Stimulated activated naive CD8-positive, alpha-beta T cell treated with anti-CD3 and anti-CD28 coated beads, Interleukin-15, Interleukin-2, amounts not matched to agents 100 U/mL and 50 U/mL, for 24 hours (primary cell): ENCODE measurements at regions not wholly inside any gene's neighbourhood (a gene's known extent, or its start where the extent isn't known, plus 50 kb on each side); places are given as distances from the start of the nearest gene placed in this dataset.
"Not testable (repeated sequence)": the region's sequence is repeated elsewhere in the genome, so short reads cannot be mapped to it uniquely, and the experiment has no call there.

Experiments
- ATAC-seq: fragments of 150-1000 bp; cut with Tn5 transposase; one replicate; pipeline ENCODE4 v1.10.0; 2021
- DNase-seq: peaks from one replicate; pipeline ENCODE4 v3.0.0; 2021

DNA sequence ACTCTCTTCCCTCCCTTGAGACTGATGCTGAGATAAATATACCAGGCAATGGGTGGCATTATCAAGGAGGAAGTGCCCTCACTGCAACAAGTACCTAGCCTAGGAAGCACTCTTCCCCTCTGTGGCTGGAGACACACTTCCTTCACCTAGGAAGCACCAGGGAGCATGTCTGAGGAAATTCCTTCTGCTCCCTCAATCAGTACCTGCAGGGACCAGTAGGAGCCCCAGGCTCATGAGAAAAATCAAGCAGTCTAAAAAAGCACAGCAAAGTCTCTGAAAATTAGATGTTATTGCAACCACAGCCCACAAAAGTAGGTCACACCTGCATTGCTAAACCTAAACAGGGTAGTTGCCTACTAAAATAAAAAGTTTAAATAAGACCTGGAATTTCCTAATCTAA lies 78.2 kb upstream of the TRPM1 start:
- ATAC-seq (no peak), DNase-seq (no peak)

DNA sequence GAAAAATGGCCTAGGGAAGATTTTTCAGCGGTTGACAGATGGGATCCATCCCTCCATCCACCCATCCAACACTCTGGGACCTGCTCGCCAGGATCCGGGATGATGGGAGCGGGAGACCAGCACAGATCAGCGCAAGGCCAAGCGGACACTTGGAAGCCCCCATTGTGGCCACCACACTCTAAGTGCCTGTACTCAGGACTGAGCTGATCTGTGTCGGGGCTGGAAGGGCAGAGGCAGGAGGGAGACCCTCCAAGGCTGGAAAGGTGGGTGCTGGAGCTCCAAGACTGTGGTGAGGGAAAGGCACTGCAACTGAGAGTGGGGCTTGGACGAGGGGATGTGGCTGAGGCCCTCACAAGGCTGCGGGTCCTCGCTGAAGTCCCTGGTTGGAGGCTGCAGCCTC lies 91.8 kb upstream of the TRPM1 start:
- ATAC-seq (no peak), DNase-seq (no peak)

DNA sequence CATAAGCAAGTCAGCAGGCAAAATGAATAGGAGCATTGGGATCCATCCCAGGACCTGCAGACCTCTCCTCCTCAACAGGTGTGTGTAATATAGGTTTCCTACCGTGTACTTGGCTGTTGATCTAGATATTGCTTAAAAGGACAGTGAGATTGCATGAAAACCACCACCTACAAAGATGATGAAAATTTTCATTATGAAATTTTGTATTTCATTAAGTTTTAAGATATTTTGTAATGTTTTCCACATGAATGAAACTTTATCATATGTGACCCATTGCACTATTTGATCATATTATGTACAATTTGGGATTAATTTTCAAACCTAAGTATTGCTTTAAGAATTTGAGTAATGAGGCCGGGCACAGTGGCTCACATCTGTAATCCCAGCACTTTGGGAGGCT lies 94.3 kb upstream of the TRPM1 start:
- DNase-seq = no peak
- no peak for ATAC-seq

DNA sequence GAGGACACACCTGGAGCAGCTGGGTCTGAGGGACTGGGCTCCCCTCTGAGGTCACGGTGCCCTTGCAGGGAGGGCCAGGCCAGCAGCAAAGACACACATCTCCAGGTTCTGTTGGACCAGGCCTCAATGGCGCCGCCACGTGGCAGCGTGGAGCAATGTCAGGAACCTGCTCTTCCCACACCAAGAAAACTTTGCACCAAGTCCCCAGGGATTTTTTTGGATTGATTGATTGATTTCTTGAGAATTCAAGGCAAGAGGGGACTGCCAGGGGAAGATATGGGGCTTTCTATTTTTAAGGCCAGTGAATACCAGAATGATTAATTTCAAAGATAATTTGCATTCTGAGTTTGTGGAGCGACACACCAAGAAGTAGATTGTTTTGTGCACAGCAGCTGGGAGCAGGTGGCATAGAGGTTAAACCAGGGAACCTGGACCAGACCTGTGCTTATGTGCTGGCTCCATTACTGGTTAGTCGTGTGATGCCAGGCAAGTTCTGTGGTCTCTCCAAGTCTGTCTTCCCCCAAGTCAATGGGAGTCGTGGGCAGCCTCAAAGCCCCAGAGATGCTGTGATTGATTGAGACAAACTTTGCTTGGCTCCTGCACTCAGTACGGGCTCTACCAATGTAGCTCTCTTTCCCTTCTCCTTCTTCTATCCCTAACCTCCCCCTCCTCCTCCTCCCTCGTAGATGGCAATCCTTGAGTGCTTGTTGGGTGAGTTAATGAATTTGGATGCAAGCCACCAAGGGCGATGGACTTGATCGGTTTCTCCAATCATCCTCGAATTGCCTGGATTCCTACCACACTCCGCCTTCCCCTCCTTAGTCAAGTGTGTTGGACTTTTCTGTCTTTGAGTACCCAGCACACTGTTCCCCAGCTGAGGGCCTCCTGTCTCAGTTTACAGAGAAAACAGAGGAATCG lies 96.2 kb upstream of the TRPM1 start:
- DNase-seq (peak; percentile 63), ATAC-seq (peak; percentile 38)

DNA sequence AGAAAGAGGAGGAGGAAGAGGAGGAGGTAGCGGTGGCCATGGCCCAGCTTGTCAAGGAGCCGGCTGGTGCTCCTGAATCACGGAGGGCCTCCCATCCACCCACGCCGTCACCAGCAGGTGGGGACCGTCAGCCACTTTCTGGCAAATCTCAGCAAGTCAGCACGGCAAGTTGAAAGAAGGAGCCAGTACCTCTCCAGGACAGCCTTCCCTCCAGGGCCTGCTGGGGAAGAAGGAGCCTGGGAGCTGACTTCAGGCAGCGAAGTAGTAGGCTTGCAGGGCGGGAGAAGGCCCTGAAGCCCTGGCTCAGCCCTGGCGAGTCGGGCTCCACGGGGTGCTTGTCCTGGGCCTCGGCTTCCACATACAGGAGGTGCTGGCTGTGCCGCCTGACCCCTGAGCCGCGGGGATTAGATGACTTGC lies 99.2 kb upstream of the TRPM1 start:
- DNase-seq = peak; percentile 65
- peak; percentile 40 for ATAC-seq

DNA sequence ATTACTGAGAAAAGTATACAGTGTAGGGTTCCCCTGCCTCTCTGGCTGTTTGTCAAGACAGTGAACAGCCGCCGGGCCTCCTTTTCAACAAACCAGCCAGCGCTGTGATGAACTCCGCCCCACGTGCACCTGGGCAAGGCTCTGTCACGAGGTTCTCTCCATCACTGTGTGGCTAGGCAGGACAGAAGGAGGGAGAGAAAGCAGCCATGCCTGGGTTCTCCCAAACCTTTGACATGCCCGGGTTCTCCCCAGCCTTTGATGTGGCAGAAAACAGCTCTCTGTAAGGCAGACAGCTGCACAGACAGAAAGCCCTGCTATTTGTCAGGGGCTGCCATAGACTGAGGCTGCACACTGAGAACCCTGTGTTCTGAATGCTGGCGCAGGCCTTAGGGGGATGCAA lies 101.4 kb upstream of the TRPM1 start:
- DNase-seq = no peak
- peak; percentile 55 for ATAC-seq

DNA sequence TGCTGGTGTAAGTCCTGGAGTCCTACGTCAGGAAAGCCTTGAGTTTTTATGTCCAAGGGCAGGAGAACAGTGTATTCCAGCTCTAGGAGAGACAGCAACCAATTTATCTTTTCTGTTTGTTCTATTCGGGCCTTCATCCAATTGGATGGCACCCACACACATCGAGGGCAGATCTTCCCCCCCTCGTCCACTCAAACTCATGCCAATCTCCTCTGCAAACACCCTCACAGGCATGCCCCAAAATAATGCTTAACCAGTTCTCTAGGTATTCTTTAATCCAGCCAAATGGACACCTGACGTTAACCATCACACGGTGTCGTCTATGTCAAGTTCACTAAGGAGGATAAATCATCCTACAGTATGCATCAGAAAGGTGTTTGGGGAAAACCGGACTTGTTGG lies 102.5 kb upstream of the TRPM1 start:
- ATAC-seq (no peak), DNase-seq (no peak)

DNA sequence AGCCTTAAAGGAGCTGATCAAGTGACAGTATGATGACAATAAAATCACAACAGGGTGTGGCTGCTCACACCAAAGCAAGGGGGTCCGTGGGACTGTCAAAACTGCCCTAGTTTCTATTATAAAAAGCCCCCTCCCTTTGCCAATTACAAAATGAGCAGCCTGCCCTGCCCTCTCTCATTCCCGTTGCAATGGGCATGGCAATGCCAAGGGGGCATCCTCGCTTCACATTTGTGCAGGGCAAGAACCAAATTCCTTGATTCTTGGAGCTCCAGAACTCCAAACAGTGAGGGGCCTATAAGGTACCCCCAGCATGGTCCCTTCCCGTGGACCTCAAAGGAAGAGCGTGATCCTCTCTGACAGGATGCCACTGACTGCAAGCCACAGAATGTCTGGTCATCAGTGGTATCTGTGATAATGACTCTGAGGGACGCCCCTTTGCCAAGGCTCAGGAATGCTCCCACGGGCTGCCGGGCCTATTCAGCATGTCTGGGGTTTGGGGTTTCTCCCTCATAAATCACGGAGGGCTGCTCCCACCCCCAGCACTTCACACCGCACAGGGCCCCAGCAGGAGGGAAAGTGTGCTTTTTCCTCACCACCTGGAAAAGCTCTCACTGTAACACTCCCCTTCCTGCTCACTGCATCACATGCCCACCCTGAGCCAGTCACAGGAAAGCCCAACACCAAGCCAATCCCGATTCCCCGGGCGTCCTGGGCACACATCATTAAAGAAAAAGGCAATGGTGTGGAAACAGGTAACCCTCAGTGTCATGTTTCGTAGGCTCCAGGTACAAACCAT lies 105.1 kb upstream of the TRPM1 start:
- DNase-seq (no peak), ATAC-seq (no peak)

DNA sequence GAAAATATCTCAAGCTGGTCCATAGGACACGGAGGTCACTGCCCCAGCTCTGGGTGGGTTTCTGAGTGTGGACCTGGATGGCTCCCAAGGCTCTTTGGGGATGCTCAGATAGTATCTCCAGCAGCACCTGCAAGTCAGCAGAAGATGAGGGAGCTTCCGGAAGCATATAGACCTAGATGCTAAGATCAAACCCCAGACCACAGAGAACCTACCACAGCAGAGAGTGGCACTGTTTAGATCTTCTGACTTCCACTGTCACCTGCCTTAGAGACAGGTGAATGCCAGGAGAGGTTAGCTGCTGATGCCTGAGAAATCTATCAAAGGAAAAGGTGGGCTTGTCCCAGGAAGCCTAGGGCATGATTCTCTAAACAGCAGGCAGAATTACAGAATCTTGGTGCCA lies 105.7 kb upstream of the TRPM1 start:
- DNase-seq = no peak
- no peak for ATAC-seq

DNA sequence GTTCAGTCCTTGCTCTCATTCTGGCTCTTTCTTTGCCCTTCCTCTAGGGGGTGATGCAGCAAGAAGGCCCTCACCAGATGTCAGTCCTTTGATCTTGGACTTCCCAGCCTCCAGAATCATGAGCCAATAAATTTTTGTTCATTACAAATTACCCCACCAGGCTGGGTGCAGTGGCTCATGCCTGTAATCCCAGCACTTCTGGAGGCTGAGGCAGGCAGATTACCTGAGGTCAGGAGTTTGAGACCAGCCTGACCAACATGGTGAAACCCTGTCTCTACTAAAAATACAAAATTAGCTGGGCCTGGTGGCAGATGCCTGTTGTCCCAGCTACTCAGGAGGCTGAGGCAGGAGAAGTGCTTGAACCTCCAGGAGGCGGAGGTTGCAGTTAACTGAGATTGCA lies 106.3 kb upstream of the TRPM1 start:
- not testable (repeated sequence) for ATAC-seq, DNase-seq

DNA sequence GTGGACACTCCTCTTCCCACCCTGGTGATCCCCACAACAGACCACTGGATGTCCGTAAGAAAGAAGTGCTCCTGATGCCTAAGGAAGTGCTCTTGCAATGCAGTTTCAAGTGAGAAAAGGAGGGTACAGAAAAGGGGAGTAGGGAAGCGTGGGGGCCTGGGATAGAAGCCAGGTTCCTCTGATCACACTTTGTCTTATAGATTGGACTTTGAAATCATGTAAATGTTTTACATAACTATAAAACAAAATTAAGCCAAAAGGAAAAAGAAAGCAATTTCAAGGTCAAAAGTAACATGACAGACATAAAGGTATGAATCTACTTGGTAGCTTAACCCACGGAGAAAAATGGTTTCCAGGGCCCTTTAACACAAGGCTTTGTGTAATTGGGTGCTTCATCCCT lies 107.3 kb upstream of the TRPM1 start:
- ATAC-seq (no peak), DNase-seq (no peak)

DNA sequence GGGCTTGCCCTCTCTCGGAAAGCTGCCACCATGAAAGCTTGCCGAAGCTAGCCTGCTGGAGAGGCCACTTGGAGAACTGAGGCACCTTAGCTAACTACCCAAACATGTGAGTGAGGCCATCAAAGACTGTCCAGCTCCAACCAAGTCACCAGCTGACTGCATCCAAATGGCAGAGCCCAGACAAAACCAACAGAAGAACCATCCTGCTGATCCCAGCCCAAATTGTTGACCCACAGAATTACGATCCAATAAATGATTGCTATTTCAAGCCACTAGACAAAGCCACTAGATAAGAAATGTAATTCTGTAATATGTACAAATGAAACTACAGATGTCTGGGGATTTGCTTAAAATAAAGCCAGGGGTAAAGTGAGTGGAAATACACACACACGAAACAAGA lies 109.8 kb upstream of the TRPM1 start:
- no peak for DNase-seq
- no peak for ATAC-seq

DNA sequence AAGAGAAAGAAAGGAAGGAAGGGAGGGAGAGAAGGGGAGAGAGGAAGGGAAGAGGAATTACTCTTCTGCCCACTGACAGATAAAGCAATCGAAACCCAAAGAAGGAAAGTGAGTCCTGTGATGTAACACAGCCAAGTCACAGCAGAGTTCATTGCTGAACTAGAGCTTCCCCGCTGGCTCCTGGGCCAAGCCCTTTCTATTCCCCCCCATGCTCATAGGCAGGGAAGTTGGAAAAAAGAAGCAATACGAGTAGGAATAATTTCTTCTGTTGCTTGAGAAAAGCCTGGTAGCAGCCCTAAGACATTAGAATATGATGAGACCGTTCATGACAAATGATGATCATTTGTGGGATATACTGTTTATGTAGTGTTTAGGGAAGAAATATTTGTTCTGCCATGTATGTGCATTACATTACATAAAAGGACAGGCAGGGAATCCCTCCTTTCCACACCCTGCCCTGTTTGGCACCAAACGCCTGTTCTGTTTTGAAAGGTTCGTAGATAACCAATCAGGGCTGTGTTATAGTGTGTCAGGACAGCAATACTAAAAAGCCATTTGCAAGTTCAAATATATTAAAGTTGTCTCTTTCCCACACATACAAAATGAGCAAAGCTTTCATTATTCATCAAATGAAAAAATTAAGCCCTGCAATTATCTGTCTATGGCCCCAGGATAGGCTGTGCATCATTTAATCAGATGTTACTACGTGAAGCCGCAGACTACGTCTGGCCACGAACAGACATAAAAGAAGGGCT lies 111.0 kb upstream of the TRPM1 start:
- ATAC-seq (no peak), DNase-seq (no peak)

DNA sequence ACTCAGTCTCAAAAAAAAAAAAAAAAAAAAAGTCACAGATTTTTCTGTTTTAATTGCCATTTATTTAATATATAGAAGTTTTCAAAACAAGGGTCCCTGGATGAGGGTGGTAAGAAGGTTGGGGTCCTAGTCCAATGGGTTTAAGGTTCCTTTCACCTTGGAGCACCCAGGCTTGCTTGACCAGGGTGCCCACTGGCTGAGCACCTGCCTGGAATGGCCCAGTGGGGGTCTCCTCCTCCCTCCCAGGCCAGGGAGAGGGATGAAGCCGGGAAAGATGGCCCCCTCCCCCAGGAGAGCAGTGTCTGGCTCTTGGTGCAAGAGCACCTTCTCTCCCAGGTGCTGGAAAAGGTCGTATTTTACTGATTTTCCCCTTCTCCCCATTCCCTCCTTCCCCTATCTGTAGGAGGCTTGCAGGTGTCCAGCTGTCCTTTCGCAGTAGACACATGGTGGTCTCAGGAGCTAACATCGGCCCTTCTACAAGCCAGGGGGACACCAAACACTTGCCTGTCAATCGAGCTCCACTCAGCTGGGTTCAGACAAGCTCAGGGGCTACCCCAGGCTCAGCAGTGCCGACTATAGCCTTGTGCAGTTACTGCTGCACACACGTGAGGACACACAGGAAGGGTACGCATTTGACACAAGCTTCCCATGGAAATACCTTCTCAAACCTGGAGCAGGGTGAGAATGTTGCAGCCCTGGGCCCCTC lies 112.3 kb upstream of the KLF13 start:
- ATAC-seq (no peak), DNase-seq (no peak)

DNA sequence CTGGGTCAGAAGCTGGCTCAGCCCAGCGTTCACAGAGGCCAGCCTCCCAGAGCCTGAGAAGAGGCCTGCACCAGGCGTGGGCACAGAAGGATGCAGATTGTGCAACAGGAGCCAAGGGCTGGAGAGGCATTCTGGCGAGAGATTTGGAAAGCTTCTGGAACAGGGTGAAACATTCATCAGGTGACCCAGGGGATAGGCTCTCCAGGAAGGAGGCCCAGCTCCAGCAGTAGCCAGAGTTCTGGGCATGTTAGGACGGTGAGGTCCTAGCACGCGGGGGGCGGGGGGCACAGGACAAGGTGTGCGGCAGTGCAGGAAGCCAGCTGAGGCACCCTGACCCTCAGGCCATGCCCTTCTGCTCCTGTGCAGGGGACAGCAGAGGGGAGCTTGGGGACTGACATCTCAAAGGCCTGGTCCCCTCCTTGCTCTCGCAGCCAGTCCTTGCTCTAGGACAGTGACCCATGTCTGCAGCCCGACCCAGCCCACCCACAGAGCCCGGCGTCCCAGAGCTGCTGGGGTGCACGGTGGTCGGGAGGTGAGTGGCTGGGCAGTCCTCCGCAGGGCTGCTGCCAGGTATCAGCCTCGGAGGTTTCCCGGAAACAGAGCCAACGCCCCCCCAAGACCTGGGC lies 111.7 kb upstream of the KLF13 start:
- ATAC-seq (no peak), DNase-seq (no peak)

DNA sequence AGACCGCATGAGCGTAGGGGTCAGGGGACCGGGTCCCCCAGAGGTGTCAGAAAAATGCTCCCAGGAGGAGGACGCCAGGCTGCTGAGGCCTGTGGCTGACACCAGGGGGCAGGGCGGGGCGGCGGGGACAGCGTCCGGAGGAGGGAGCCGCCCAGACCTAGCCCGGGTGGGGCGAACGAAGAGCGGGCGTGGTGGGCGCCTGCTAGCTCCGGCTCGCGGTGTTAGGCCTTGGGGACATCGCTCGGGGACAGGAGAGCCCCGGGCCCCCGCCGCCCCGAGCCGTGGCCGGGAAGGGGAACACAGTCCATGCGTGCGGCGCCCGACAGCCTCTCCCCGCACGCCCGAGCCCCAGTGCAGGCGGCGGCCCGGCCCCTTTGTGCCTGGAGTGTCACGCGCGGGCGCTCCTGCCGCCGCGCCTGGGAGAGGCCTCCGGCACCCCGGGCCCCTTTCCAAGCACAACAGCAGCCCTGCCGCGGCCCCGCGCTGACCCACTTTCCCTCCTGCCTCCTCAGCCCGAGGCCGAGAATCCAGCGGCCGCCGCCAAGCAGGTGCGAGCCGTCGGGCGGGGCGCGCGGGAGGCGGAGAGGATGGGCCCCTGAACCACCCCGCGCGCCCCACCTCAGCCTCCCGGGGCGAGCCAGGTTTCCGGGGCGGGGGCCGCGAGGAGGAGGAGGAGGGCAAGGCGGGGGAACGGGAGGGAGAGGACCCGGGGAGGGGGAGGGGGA lies 111.0 kb upstream of the KLF13 start:
- DNase-seq (peak; percentile 93), ATAC-seq (peak; percentile 92)

DNA sequence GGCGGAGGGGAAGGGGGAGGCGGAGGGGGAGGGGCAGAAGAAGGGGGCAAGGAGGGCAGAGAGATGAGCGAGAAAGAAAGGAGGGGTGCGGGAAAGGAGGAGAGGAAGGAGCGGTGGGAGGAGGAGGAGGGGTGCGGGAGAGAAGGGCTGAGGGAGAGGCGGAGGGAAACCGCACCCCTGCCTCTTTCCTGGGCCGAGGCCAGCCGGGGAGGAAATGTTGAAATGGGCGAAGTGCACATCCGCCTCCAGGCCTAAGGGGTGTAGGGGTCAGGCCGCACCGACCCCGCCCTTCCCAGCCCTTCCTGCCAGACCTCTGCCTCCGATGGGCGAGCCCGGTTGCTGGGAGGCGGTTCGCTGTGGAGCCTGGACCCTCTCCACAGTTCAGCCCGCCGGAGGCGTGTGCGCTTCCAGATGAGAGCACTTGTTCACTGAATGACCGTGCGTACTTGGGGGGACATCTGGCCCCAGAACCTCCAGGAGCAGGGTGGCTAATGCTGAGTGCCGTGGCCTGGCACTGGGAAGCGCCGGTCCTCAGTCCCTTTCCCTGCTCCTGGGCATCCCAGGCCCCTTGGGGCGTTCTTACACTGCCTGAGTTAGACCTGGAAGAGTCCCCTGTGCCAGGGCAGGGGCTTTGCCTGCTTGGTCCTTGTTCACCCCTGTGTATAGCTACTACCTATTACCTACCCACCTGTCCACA lies 110.3 kb upstream of the KLF13 start:
- peak; percentile 60 for DNase-seq
- ATAC-seq = peak; percentile 36

DNA sequence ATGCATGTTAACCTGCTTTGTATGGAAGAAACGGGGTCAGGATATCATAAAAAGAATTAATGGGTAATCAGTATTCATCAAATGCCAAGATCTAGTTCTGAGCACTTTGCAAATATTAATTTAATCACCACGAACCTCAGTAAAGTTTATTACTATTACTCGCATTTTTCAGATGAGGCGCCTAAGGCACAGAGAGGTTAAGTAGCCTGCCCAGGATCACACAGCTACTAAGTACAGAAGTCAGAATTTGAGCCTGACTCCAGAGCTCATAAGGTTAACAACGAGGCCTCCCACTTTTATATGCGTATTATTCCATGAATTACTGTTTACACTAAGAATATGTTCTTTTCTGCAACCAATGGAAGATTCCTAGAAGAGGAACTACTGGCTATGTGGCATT lies 109.6 kb upstream of the KLF13 start:
- ATAC-seq (no peak), DNase-seq (no peak)

DNA sequence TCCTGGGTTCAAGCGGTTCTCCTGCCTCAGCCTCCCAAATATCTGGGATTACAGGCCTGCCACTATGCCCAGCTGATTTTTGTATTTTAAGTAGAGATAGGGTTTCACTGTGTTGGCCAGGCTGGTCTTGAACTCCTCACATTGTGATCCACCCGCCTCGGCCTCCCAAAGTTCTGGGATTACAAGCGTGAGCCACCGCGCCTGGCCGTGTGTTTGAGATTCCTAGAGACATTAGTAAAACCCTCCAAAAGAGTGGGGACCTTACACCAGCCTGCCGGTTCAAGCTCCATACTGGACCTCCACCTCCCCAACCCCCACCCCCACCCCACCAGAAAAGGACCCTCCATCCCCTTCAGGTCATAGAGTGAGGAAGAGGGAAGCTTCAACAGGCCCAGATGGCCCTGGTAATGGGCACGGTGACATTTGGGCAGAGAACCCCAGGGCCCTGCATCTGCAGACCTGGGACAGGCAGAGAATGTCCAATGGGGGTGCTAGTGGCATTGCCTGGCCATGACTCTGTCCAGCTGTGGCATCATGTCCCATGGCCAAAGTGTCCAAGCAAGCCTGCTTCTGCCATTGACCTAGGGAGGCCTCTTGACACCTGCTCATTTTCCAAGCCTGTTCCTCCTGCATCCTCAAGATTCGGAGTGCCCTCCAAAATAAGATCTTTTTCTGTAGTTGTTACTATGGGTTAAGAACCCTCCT lies 108.9 kb upstream of the KLF13 start:
- ATAC-seq = no peak
- DNase-seq = no peak

DNA sequence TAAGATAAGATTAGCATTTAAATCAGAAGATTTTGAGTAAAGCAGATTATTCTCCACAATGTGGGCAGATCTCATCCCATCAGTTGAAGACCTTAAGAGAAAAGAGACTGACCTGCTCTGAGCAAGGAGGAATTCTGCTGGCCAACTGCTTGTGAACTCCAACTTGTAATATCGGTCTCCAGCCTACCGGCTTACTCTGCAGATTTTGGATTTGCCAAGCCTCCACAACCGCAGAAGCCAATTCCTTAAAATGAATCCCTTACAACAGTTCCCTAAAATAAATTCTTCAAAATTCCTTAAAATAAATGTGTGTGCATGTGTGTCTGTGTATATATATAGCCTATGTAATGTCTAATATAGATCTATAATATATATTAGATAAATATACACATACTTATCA lies 107.4 kb upstream of the KLF13 start:
- ATAC-seq (no peak), DNase-seq (no peak)
